ENCODE measurements at regions not wholly inside any gene's neighbourhood (a gene's known extent, or its start where the extent isn't known, plus 50 kb on each side); places are given as distances from the start of the nearest gene placed in this dataset.

- TF ChIP-seq, protein P1, sequence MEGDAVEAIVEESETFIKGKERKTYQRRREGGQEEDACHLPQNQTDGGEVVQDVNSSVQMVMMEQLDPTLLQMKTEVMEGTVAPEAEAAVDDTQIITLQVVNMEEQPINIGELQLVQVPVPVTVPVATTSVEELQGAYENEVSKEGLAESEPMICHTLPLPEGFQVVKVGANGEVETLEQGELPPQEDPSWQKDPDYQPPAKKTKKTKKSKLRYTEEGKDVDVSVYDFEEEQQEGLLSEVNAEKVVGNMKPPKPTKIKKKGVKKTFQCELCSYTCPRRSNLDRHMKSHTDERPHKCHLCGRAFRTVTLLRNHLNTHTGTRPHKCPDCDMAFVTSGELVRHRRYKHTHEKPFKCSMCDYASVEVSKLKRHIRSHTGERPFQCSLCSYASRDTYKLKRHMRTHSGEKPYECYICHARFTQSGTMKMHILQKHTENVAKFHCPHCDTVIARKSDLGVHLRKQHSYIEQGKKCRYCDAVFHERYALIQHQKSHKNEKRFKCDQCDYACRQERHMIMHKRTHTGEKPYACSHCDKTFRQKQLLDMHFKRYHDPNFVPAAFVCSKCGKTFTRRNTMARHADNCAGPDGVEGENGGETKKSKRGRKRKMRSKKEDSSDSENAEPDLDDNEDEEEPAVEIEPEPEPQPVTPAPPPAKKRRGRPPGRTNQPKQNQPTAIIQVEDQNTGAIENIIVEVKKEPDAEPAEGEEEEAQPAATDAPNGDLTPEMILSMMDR (IDR thresholded peaks at IDR 0.05; ENCODE audit: low read length), result no peak
- TF ChIP-seq EZH2phosphoT487 (IDR thresholded peaks at IDR 0.05; ENCODE audit: low read length), result no peak
Measured at GRCh38 chr3:59423707-59424106, 373.9 kb upstream of the CFAP20DC start.

All from MM.1S (cell line).